ENCODE measurements at regions not wholly inside any gene's neighbourhood (a gene's known extent, or its start where the extent isn't known, plus 50 kb on each side); places are given as distances from the start of the nearest gene placed in this dataset.

DNA sequence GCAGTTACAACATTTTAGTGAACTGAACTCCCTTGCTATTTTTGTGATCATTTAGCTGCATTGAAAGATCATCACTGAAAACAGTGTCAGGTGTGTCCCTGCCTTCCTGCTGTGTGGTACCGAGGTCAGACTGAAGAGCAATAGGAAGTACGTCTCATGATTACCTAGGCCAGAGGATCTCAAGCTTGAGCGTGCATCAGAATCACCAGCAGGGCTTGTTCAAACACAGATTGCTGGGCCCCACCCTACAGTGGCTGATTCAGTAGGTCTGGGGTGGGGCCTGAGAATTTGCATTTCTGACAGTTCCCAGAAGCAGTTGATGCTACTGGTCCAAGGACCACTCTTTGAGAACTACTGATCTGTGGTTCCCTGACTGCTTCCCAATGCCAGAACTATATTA is 159.6 kb downstream of the ACTL7B start:
- no peaks in the 10 kb centered on the region for H3K9me3 Mint-ChIP-seq (ENCODE audit: unreplicated experiment)
- intact Hi-C loops (cut with micrococcal nuclease; ENCODE audit: unreplicated experiment), result no loop called here

GRCh38 chr9:108694170-108694569 is 161.6 kb downstream of the ACTL7B start:
- H3K4me1 Mint-ChIP-seq (ENCODE audit: low read depth, unreplicated experiment), result no peaks in the 10 kb centered on the region
- H3K4me1 ChIP-seq, result no peaks in the 10 kb centered on the region
- intact Hi-C loops (cut with micrococcal nuclease; ENCODE audit: unreplicated experiment), result no loop called here
- H3K27me3 ChIP-seq (replicated peaks; ENCODE audit: control insufficient read depth, insufficient read depth, low read length), result no peaks in the 10 kb centered on the region
- ChIA-PET POLR2A (no interaction called here), CTCF (no interaction called here)
- no peak overlapping the region for H3K4me3 Mint-ChIP-seq (ENCODE audit: unreplicated experiment)
- no peak overlapping the region for H3K4me3 ChIP-seq (ENCODE audit: low read depth, low read length)
- H3K27ac Mint-ChIP-seq (ENCODE audit: unreplicated experiment), result no peak overlapping the region
- no TSS peak for BruUV-seq (replicated peaks)
- TF ChIP-seq CTCF (IDR thresholded peaks at IDR 0.05; ENCODE audit: insufficient read depth in 1 of 2, low read depth in 1 of 2, low read length in 1 of 2, severe bottlenecking in 1 of 2, unreplicated experiment in 1 of 2), result no peak
- no peaks in the 10 kb centered on the region for H3K36me3 Mint-ChIP-seq (ENCODE audit: insufficient read depth, unreplicated experiment)
- no peak for DNase-seq
- peaks cover 2% of the 10 kb centered on the region for H3K27me3 Mint-ChIP-seq (ENCODE audit: insufficient read depth, unreplicated experiment)
- no peaks in the 10 kb centered on the region for H3K36me3 ChIP-seq (ENCODE audit: control insufficient read depth, insufficient read depth, low read length)
- 0 out of 2 replicates have a peak, but pooled peaks cover 2% of the 10 kb centered on the region for H3K9me3 ChIP-seq
- no peaks in the 10 kb centered on the region for H3K9me3 Mint-ChIP-seq (ENCODE audit: unreplicated experiment)

More for the DNA sequence above, 159.6 kb downstream of the ACTL7B start:
- Histone ChIP-seq H3K36me3 (ENCODE audit: control insufficient read depth, insufficient read depth, low read length) (no peaks in the 10 kb centered on the region), H3K4me1 (no peaks in the 10 kb centered on the region), H3K27me3 (replicated peaks; ENCODE audit: control insufficient read depth, insufficient read depth, low read length) (no peaks in the 10 kb centered on the region), H3K4me3 (ENCODE audit: low read depth, low read length) (no peak overlapping the region), H3K9me3 (0 out of 2 replicates have a peak, but pooled peaks cover 2% of the 10 kb centered on the region)
- H3K27ac Mint-ChIP-seq (ENCODE audit: unreplicated experiment), result no peak overlapping the region
- no peak for TF ChIP-seq CTCF (IDR thresholded peaks at IDR 0.05; ENCODE audit: insufficient read depth in 1 of 2, low read depth in 1 of 2, low read length in 1 of 2, severe bottlenecking in 1 of 2, unreplicated experiment in 1 of 2)
- BruUV-seq (replicated peaks), result no TSS peak
- no peaks in the 10 kb centered on the region for H3K36me3 Mint-ChIP-seq (ENCODE audit: insufficient read depth, unreplicated experiment)
- ChIA-PET CTCF (no interaction called here), POLR2A (no interaction called here)
- H3K4me3 Mint-ChIP-seq (ENCODE audit: unreplicated experiment), result no peak overlapping the region
- no peaks in the 10 kb centered on the region for H3K4me1 Mint-ChIP-seq (ENCODE audit: low read depth, unreplicated experiment)
- peaks cover 2% of the 10 kb centered on the region for H3K27me3 Mint-ChIP-seq (ENCODE audit: insufficient read depth, unreplicated experiment)
- no peak for DNase-seq

DNA sequence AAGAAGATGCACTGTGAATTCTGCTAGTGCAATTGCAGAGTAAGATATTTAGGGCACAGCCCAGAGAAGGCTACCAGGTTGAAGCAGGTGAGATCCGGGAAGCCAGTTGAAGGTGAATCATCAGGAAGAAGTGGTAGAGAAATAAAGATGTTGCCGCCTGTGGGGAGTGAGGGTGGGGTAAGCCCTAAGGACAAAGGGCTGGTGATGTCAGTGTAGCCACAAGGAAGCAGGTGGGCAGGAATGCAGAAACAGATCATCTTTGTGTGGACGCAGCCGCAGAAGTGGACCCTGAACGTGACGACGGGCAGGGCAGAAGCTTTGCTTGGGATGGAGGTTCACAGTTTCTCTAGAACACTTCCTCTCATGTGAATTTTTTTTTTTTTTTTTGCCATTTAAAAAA is 164.2 kb downstream of the ACTL7B start:
- peak in 1 of 2 experiments; percentile 42 for DNase-seq
- no peak overlapping the region for H3K4me3 Mint-ChIP-seq (ENCODE audit: unreplicated experiment)
- Histone ChIP-seq H3K4me3 (ENCODE audit: low read depth, low read length) (no peak overlapping the region), H3K36me3 (ENCODE audit: control insufficient read depth, insufficient read depth, low read length) (no peaks in the 10 kb centered on the region), H3K27me3 (replicated peaks; ENCODE audit: control insufficient read depth, insufficient read depth, low read length) (no peaks in the 10 kb centered on the region), H3K4me1 (no peaks in the 10 kb centered on the region), H3K9me3 (no peaks in the 10 kb centered on the region)
- H3K4me1 Mint-ChIP-seq (ENCODE audit: low read depth, unreplicated experiment), result no peaks in the 10 kb centered on the region
- ChIA-PET CTCF (no interaction called here), POLR2A (no interaction called here)
- H3K27me3 Mint-ChIP-seq (ENCODE audit: insufficient read depth, unreplicated experiment), result peaks cover 2% of the 10 kb centered on the region
- intact Hi-C loops (cut with micrococcal nuclease; ENCODE audit: unreplicated experiment), result no loop called here
- no peaks in the 10 kb centered on the region for H3K9me3 Mint-ChIP-seq (ENCODE audit: unreplicated experiment)
- BruUV-seq (replicated peaks), result no TSS peak
- no peak overlapping the region for H3K27ac Mint-ChIP-seq (ENCODE audit: unreplicated experiment)
- H3K36me3 Mint-ChIP-seq (ENCODE audit: insufficient read depth, unreplicated experiment), result no peaks in the 10 kb centered on the region
- no peak for TF ChIP-seq CTCF (IDR thresholded peaks at IDR 0.05; ENCODE audit: insufficient read depth in 1 of 2, low read depth in 1 of 2, low read length in 1 of 2, severe bottlenecking in 1 of 2, unreplicated experiment in 1 of 2)

Measured in Caco-2 (cell line).